Neural cell (in vitro differentiated cells): ENCODE measurements at regions not wholly inside any gene's neighbourhood (a gene's known extent, or its start where the extent isn't known, plus 50 kb on each side); places are given as distances from the start of the nearest gene placed in this dataset.

Experiments used
- H2AFZ ChIP-seq: fragments of 200-600, 300-800 bp; sonication (generic), shearing (Covaris generic); 2 replicates; pipeline ENCODE4 v1.6.0; 2014; ENCODE audit warnings: low read depth, mild to moderate bottlenecking, antibody characterized with exemption, low read length, moderate library complexity
- H3F3A ChIP-seq: fragments of 200-600 bp; shearing (Covaris generic); 2 replicates; pipeline ENCODE4 v1.6.1; 2016; ENCODE audit warnings: mild to moderate bottlenecking, moderate library complexity, mixed read lengths, antibody characterized with exemption, low read length; ENCODE audit not compliant: insufficient read depth, poor library complexity, severe bottlenecking
- H3K27ac ChIP-seq: fragments of 200-600, 300-800 bp; sonication (generic), shearing (Covaris generic); 2 replicates; pipeline ENCODE4 v1.5.1; 2014; ENCODE audit warnings: mild to moderate bottlenecking, low read length, moderate library complexity
- H3K27me3 ChIP-seq: fragments of 300-800, 200-600 bp; sonication (generic), shearing (Covaris generic); 2 replicates; pipeline ENCODE4 v1.6.0; 2014; ENCODE audit warnings: mild to moderate bottlenecking, low read depth, low read length, moderate library complexity; ENCODE audit not compliant: insufficient read depth
- H3K36me3 ChIP-seq: fragments of 300-800, 200-600 bp; sonication (generic), shearing (Covaris generic); 2 replicates; pipeline ENCODE4 v1.5.1; 2014; ENCODE audit warnings: mild to moderate bottlenecking, antibody characterized with exemption, low read length, moderate library complexity; ENCODE audit not compliant: insufficient read depth
- H3K4me2 ChIP-seq: fragments of 300-800, 200-600 bp; sonication (generic), shearing (Covaris generic); 2 replicates; pipeline ENCODE4 v1.6.0; 2014; ENCODE audit warnings: mild to moderate bottlenecking, low read length
- H3K4me3 ChIP-seq: fragments of 300-800, 200-600 bp; sonication (generic), shearing (Covaris generic); 2 replicates; pipeline ENCODE4 v1.5.1; 2014; ENCODE audit warnings: mild to moderate bottlenecking, low read length, moderate library complexity
- H3K79me2 ChIP-seq: fragments of 200-600 bp; shearing (Covaris generic); replicated peaks from 2 replicates; pipeline ENCODE4 v1.6.0; 2014; ENCODE audit warnings: mild to moderate bottlenecking, low read length, moderate library complexity; ENCODE audit not compliant: insufficient read depth
- H3K9ac ChIP-seq: fragments of 300-800, 200-600 bp; sonication (generic), shearing (Covaris generic); 2 replicates; pipeline ENCODE4 v1.6.1; 2016; ENCODE audit warnings: mild to moderate bottlenecking, low read length, mixed read lengths
- H3K9me2 ChIP-seq: fragments of 200-600 bp; shearing (Covaris generic); 2 replicates; pipeline ENCODE4 v1.6.1; 2016; ENCODE audit warnings: mild to moderate bottlenecking, low read length, mixed read lengths; ENCODE audit not compliant: insufficient read depth
- H3K9me3 ChIP-seq: fragments of 200-600, 300-800 bp; sonication (generic), shearing (Covaris generic); 2 replicates; pipeline ENCODE4 v1.6.1; 2016; ENCODE audit warnings: mild to moderate bottlenecking, mixed run types, low read length, moderate library complexity, mixed read lengths
- H4K20me1 ChIP-seq: fragments of 200-600 bp; shearing (Covaris generic); 2 replicates; pipeline ENCODE4 v1.6.1; 2016; ENCODE audit warnings: mild to moderate bottlenecking, mixed run types; ENCODE audit not compliant: insufficient read depth
- CTCF ChIP-seq: fragments of 450-650 bp; IDR thresholded peaks from 2 replicates; pipeline ENCODE4 v1.5.1; 2014; ENCODE audit warnings: antibody characterized with exemption, mild to moderate bottlenecking, moderate library complexity; ENCODE audit not compliant: poor library complexity, severe bottlenecking
- EP300 ChIP-seq: fragments of 450-650 bp; conservative IDR thresholded peaks from 2 replicates; pipeline ENCODE4 v1.6.1; 2014; ENCODE audit warnings: antibody characterized with exemption, mild to moderate bottlenecking, moderate library complexity; ENCODE audit not compliant: poor library complexity, severe bottlenecking
- EZH2 ChIP-seq: fragments of 200-600, 300-800 bp; shearing (Covaris generic), sonication (generic); IDR thresholded peaks from 2 replicates; pipeline ENCODE4 v1.6.1; 2014; ENCODE audit warnings: antibody characterized with exemption, low read length, borderline replicate concordance, mild to moderate bottlenecking; ENCODE audit not compliant: insufficient read depth, poor library complexity, severe bottlenecking
- MXI1 ChIP-seq: fragments of 450-650 bp; conservative IDR thresholded peaks from 2 replicates; pipeline ENCODE4 v1.6.1; 2014; ENCODE audit warnings: antibody characterized with exemption, mild to moderate bottlenecking; ENCODE audit not compliant: poor library complexity, severe bottlenecking
- POLR2AphosphoS5 ChIP-seq: IDR thresholded peaks from 2 replicates; pipeline ENCODE4 v1.6.1; 2012
- RAD21 ChIP-seq: fragments of 450-650 bp; conservative IDR thresholded peaks from 2 replicates; pipeline ENCODE4 v1.6.1; 2014; ENCODE audit warnings: antibody characterized with exemption, mild to moderate bottlenecking, moderate library complexity
- REST ChIP-seq: IDR thresholded peaks from 2 replicates; pipeline ENCODE4 v1.6.1; 2012; ENCODE audit warnings: borderline replicate concordance
- SMC3 ChIP-seq: fragments of 450-650 bp; conservative IDR thresholded peaks from 2 replicates; pipeline ENCODE4 v1.6.1; 2014; ENCODE audit warnings: antibody characterized with exemption, mild to moderate bottlenecking, moderate library complexity; ENCODE audit not compliant: poor library complexity
- TAF1 ChIP-seq: IDR thresholded peaks from 2 replicates; pipeline ENCODE4 v1.6.1; 2012; ENCODE audit warnings: low read depth

GRCh38 chr10:11397077-11397965, 214.1 kb downstream of the USP6NL start:
- Histone ChIP-seq H3F3A (no peaks in the 10 kb centered on the region), H2AFZ (no peak overlapping the region), H3K4me3 (no peak overlapping the region), H3K27ac (no peak overlapping the region), H3K9me3 (no peaks in the 10 kb centered on the region), H3K4me2 (no peak overlapping the region), H3K79me2 (no peaks in the 10 kb centered on the region), H3K36me3 (no peaks in the 10 kb centered on the region), H4K20me1 (no peaks in the 10 kb centered on the region), H3K9me2 (no peaks in the 10 kb centered on the region), H3K9ac (no peak overlapping the region), H3K27me3 (no peaks in the 10 kb centered on the region)
- TF ChIP-seq REST = no peak
- TF ChIP-seq TAF1 = no peak
- no peak for TF ChIP-seq EP300
- no peak for TF ChIP-seq SMC3
- TF ChIP-seq POLR2AphosphoS5 = no peak
- no peak for TF ChIP-seq CTCF
- no peak for TF ChIP-seq RAD21
- no peak for TF ChIP-seq MXI1
- no peak for TF ChIP-seq EZH2

GRCh38 chr10:11396311-11396955, 215.0 kb downstream of the USP6NL start:
- Histone ChIP-seq H3K9me3 (no peaks in the 10 kb centered on the region), H3K9me2 (no peaks in the 10 kb centered on the region), H3K79me2 (no peaks in the 10 kb centered on the region), H2AFZ (no peak overlapping the region), H3K4me3 (no peak overlapping the region), H3F3A (no peaks in the 10 kb centered on the region), H4K20me1 (no peaks in the 10 kb centered on the region), H3K36me3 (no peaks in the 10 kb centered on the region), H3K27ac (no peak overlapping the region), H3K4me2 (no peak overlapping the region), H3K27me3 (no peaks in the 10 kb centered on the region), H3K9ac (no peak overlapping the region)
- TF ChIP-seq RAD21 (no peak), CTCF (no peak), REST (no peak)
